ENCODE measurements at regions not wholly inside any gene's neighbourhood (a gene's known extent, or its start where the extent isn't known, plus 50 kb on each side); places are given as distances from the start of the nearest gene placed in this dataset.

- H3K4me3 Mint-ChIP-seq, result no peak overlapping the region
- no peak for TF ChIP-seq CTCF (IDR thresholded peaks at IDR 0.05)
- peaks cover 4% of the 10 kb centered on the region for H3K27me3 Mint-ChIP-seq (ENCODE audit: low read depth, poor library complexity)
- no peaks in the 10 kb centered on the region for H3K36me3 Mint-ChIP-seq (ENCODE audit: low read depth)
- DNase-seq, result no peak
- H3K27ac Mint-ChIP-seq, result no peak overlapping the region
- H3K4me1 Mint-ChIP-seq, result peaks cover 5% of the 10 kb centered on the region
- no peaks in the 10 kb centered on the region for H3K9me3 Mint-ChIP-seq
Observed at GRCh38 chr12:67508830-67509229, 139.7 kb upstream of the DYRK2 start.

GRCh38 chr12:67509666-67510386 is 138.7 kb upstream of the DYRK2 start:
- H3K27ac Mint-ChIP-seq, result no peak overlapping the region
- H3K4me3 Mint-ChIP-seq, result no peak overlapping the region
- no peaks in the 10 kb centered on the region for H3K9me3 Mint-ChIP-seq
- peaks cover 4% of the 10 kb centered on the region for H3K27me3 Mint-ChIP-seq (ENCODE audit: low read depth, poor library complexity)
- peaks cover 13% of the 10 kb centered on the region for H3K4me1 Mint-ChIP-seq
- H3K36me3 Mint-ChIP-seq (ENCODE audit: low read depth), result no peaks in the 10 kb centered on the region
- no peak for DNase-seq
- TF ChIP-seq CTCF (IDR thresholded peaks at IDR 0.05), result no peak

GRCh38 chr12:67512061-67512460 is 136.5 kb upstream of the DYRK2 start:
- no peak for TF ChIP-seq CTCF (IDR thresholded peaks at IDR 0.05)
- Mint-ChIP-seq H3K4me3 (no peak overlapping the region), H3K9me3 (no peaks in the 10 kb centered on the region), H3K4me1 (peaks cover 23% of the 10 kb centered on the region), H3K27me3 (ENCODE audit: low read depth, poor library complexity) (peaks cover 4% of the 10 kb centered on the region), H3K36me3 (ENCODE audit: low read depth) (no peaks in the 10 kb centered on the region), H3K27ac (no peak overlapping the region)
- DNase-seq, result no peak

DNA sequence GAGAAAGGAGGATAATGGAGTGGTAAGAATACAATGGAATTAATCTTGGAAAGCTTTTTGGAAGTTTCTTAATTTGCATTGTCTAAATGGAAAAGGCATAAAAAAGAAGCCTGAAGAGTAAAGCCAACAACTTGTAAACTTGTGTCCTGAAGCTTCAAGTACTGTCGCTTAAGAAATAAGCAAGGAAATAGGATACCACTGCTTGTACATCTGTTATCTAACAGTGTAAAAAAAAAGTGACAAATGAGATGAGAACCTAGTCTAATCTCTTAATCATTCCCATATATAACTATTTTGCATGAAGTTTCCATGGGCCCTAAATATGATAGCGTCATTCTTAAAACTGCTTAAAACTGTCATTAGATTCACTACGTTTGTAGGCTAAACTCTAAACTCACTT is 134.0 kb upstream of the DYRK2 start:
- no peak for DNase-seq
- H3K9me3 Mint-ChIP-seq, result no peaks in the 10 kb centered on the region
- H3K27ac Mint-ChIP-seq, result no peak overlapping the region
- TF ChIP-seq CTCF (IDR thresholded peaks at IDR 0.05), result no peak
- peaks cover 23% of the 10 kb centered on the region for H3K4me1 Mint-ChIP-seq
- peaks cover 7% of the 10 kb centered on the region for H3K27me3 Mint-ChIP-seq (ENCODE audit: low read depth, poor library complexity)
- no peaks in the 10 kb centered on the region for H3K36me3 Mint-ChIP-seq (ENCODE audit: low read depth)
- H3K4me3 Mint-ChIP-seq, result no peak overlapping the region

DNA sequence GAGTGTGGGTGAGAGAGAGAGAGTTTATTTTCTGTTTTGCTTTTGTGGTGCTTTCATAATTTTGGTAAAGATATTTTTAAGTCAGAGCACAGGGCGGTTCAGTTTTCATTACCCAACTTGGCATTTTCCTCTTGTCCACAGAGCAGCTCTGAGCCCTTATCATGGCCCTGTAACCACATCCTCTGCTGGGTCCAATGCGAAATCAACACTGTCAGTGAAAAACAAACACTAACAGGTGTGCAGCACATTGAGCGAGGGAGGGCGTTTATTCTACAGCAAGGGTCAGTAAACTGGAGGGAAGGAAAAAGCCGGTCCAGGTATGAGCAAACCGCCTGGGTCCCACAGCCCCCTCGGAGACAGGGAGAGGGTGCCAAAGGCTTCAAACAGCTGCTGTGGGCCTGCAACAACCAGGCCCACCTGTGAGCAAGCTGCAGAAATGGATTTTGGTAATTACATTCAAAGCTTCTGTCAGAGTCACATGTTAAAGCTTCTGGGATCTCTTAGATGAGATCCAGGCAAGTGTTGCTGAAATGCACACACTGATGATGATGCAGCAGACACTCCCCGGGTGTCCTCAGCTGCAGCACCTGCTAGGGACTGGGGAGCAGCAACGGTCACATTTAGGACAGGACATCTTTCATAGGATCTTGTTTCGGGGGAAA is 132.7 kb upstream of the DYRK2 start:
- no peaks in the 10 kb centered on the region for H3K9me3 Mint-ChIP-seq
- H3K27ac Mint-ChIP-seq, result no peak overlapping the region
- H3K4me1 Mint-ChIP-seq, result peaks cover 23% of the 10 kb centered on the region
- H3K4me3 Mint-ChIP-seq, result no peak overlapping the region
- no peak for TF ChIP-seq CTCF (IDR thresholded peaks at IDR 0.05)
- DNase-seq, result no peak
- H3K36me3 Mint-ChIP-seq (ENCODE audit: low read depth), result no peaks in the 10 kb centered on the region
- H3K27me3 Mint-ChIP-seq (ENCODE audit: low read depth, poor library complexity), result peaks cover 11% of the 10 kb centered on the region

Data from nephron progenitor cell (in vitro differentiated cells).